OCI-LY1 (cell line): ENCODE measurements at regions not wholly inside any gene's neighbourhood (a gene's known extent, or its start where the extent isn't known, plus 50 kb on each side); places are given as distances from the start of the nearest gene placed in this dataset.

Source experiments
- CTCF ChIP-seq: fragments of 200-600 bp; sonication (generic), shearing (Covaris generic); IDR thresholded peaks from 2 replicates; pipeline ENCODE4 v1.5.1; 2017; ENCODE audit warnings: mild to moderate bottlenecking, antibody characterized with exemption, low read length, moderate library complexity, mixed read lengths
- EZH2 ChIP-seq: fragments of 200-600 bp; sonication (generic), shearing (Covaris generic); IDR thresholded peaks from 2 replicates; pipeline ENCODE4 v1.8.0; 2017; ENCODE audit warnings: borderline replicate concordance, mixed run types, mild to moderate bottlenecking, antibody characterized with exemption, low read length, moderate library complexity, mixed read lengths

- TF ChIP-seq EZH2: no peak
- TF ChIP-seq CTCF: no peak
Measured at GRCh38 chr12:65705380-65705876, 118.9 kb upstream of the HMGA2 start.
